Testis (tissue), 2 donors: ENCODE measurements at regions not wholly inside any gene's neighbourhood (a gene's known extent, or its start where the extent isn't known, plus 50 kb on each side); places are given as distances from the start of the nearest gene placed in this dataset.
"Not testable (repeated sequence)": the region's sequence is repeated elsewhere in the genome, so short reads cannot be mapped to it uniquely, and the experiment has no call there.

Source experiments
- CTCF ChIP-seq, 3 experiments: fragments of 450-650 bp in 2 of 3; fragments of 200-600 bp in 1 of 3; sonication (generic) in 1 of 3; IDR thresholded peaks; one replicate each; pipeline ENCODE4 v1.5.1; 2016 to 2019; ENCODE audit warnings: antibody characterized with exemption in 3 of 3, mild to moderate bottlenecking in 2 of 3, moderate library complexity in 1 of 3
- POLR2A ChIP-seq: fragments of 450-650 bp; IDR thresholded peaks from one replicate; pipeline ENCODE4 v1.6.1; 2017; ENCODE audit warnings: antibody characterized with exemption, mild to moderate bottlenecking, moderate library complexity

GRCh38 chr7:63562364-63563060, 436.1 kb upstream of the ZNF722 start:
- not testable (repeated sequence) for TF ChIP-seq CTCF (IDR thresholded peaks at IDR 0.05); POLR2A
